ENCODE measurements at regions not wholly inside any gene's neighbourhood (a gene's known extent, or its start where the extent isn't known, plus 50 kb on each side); places are given as distances from the start of the nearest gene placed in this dataset.
A peak's percentile ranks its signal among the peaks of the same experiment; 100 is the strongest.

- peak overlapping the region; percentile 47 for H2AFZ ChIP-seq
- TF ChIP-seq CTCF (IDR thresholded peaks at IDR 0.05) = no peak
- no peaks in the 10 kb centered on the region for H3K9me3 ChIP-seq (ENCODE audit: control insufficient read depth, low read length)
- H3K79me2 ChIP-seq = no peaks in the 10 kb centered on the region
- no peaks in the 10 kb centered on the region for H3K4me1 ChIP-seq
- H3K4me2 ChIP-seq (ENCODE audit: low read length) = no peak overlapping the region
- no peak overlapping the region for H3K9ac ChIP-seq
- no peak overlapping the region for H3K27ac ChIP-seq
- H3K27me3 ChIP-seq (ENCODE audit: control insufficient read depth, insufficient read depth, low read length) = no peaks in the 10 kb centered on the region
- H3K4me3 ChIP-seq (ENCODE audit: low read depth, low read length) = no peak overlapping the region
- no peaks in the 10 kb centered on the region for H3K36me3 ChIP-seq (ENCODE audit: control insufficient read depth, insufficient read depth, low read length)
These were observed 618.1 kb downstream of the SLCO4C1 start for GRCh38 chr5:101677961-101678360.

- H3K36me3 ChIP-seq (ENCODE audit: control insufficient read depth, insufficient read depth, low read length) = no peaks in the 10 kb centered on the region
- no peaks in the 10 kb centered on the region for H3K27me3 ChIP-seq (ENCODE audit: control insufficient read depth, insufficient read depth, low read length)
- H2AFZ ChIP-seq = no peak overlapping the region
- H3K9me3 ChIP-seq (ENCODE audit: control insufficient read depth, low read length) = no peaks in the 10 kb centered on the region
- no peaks in the 10 kb centered on the region for H3K4me1 ChIP-seq
- no peak overlapping the region for H3K4me3 ChIP-seq (ENCODE audit: low read depth, low read length)
- no peak overlapping the region for H3K4me2 ChIP-seq (ENCODE audit: low read length)
- no peak overlapping the region for H3K27ac ChIP-seq
- no peaks in the 10 kb centered on the region for H3K79me2 ChIP-seq
- no peak for TF ChIP-seq CTCF (IDR thresholded peaks at IDR 0.05)
- H3K9ac ChIP-seq = no peak overlapping the region
These were observed 619.4 kb downstream of the SLCO4C1 start for GRCh38 chr5:101676646-101677045.

- no peak overlapping the region for H2AFZ ChIP-seq
- H3K9ac ChIP-seq = no peak overlapping the region
- no peaks in the 10 kb centered on the region for H3K36me3 ChIP-seq (ENCODE audit: control insufficient read depth, insufficient read depth, low read length)
- H3K79me2 ChIP-seq = no peaks in the 10 kb centered on the region
- no peak overlapping the region for H3K4me2 ChIP-seq (ENCODE audit: low read length)
- no peak overlapping the region for H3K27ac ChIP-seq
- no peak for TF ChIP-seq CTCF (IDR thresholded peaks at IDR 0.05)
- H3K4me3 ChIP-seq (ENCODE audit: low read depth, low read length) = no peak overlapping the region
- no peaks in the 10 kb centered on the region for H3K4me1 ChIP-seq
- H3K27me3 ChIP-seq (ENCODE audit: control insufficient read depth, insufficient read depth, low read length) = no peaks in the 10 kb centered on the region
- no peaks in the 10 kb centered on the region for H3K9me3 ChIP-seq (ENCODE audit: control insufficient read depth, low read length)
These were observed 620.4 kb downstream of the SLCO4C1 start for GRCh38 chr5:101675510-101676219.

GRCh38 chr5:101673120-101673519, 623.0 kb downstream of the SLCO4C1 start:
- Histone ChIP-seq H3K4me1 (no peaks in the 10 kb centered on the region), H3K9me3 (ENCODE audit: control insufficient read depth, low read length) (no peaks in the 10 kb centered on the region), H3K27ac (no peak overlapping the region), H3K79me2 (no peaks in the 10 kb centered on the region), H3K4me3 (ENCODE audit: low read depth, low read length) (no peak overlapping the region), H3K36me3 (ENCODE audit: control insufficient read depth, insufficient read depth, low read length) (no peaks in the 10 kb centered on the region), H2AFZ (no peak overlapping the region), H3K9ac (no peak overlapping the region), H3K27me3 (ENCODE audit: control insufficient read depth, insufficient read depth, low read length) (no peaks in the 10 kb centered on the region), H3K4me2 (ENCODE audit: low read length) (no peak overlapping the region)
- TF ChIP-seq CTCF (IDR thresholded peaks at IDR 0.05) = no peak
